Gastrocnemius medialis (tissue), 4 donors: ENCODE measurements at regions not wholly inside any gene's neighbourhood (a gene's known extent, or its start where the extent isn't known, plus 50 kb on each side); places are given as distances from the start of the nearest gene placed in this dataset.

ENCODE experiments used
- CTCF ChIP-seq, 5 experiments: fragments of 450-650 bp in 3 of 5; fragments of 200-600 bp in 2 of 5; sonication (generic) in 2 of 5; IDR thresholded peaks in 4 of 5; conservative IDR thresholded peaks in 1 of 5; 1 replicate in 4 of 5; 2 replicates in 1 of 5; pipeline ENCODE4 v1.5.1; 2016 to 2019; ENCODE audit warnings: antibody characterized with exemption in 5 of 5, mild to moderate bottlenecking in 3 of 5, moderate library complexity in 3 of 5
- POLR2A ChIP-seq, 2 donors: fragments of 450-650 bp; IDR thresholded peaks; one replicate each; pipeline ENCODE4 v1.6.1; 2017; ENCODE audit warnings: antibody characterized with exemption in 2 of 2, mild to moderate bottlenecking in 2 of 2, moderate library complexity in 2 of 2

- TF ChIP-seq POLR2A (IDR thresholded peaks at IDR 0.05) (no peak), CTCF (IDR thresholded peaks at IDR 0.05 in 4 of 5, conservative IDR thresholded peaks at IDR 0.05 in 1 of 5) (no peak)
Measured at GRCh38 chr10:33520223-33520622, 185.8 kb upstream of the NRP1 start.
